ENCODE measurements at regions not wholly inside any gene's neighbourhood (a gene's known extent, or its start where the extent isn't known, plus 50 kb on each side); places are given as distances from the start of the nearest gene placed in this dataset.

DNA sequence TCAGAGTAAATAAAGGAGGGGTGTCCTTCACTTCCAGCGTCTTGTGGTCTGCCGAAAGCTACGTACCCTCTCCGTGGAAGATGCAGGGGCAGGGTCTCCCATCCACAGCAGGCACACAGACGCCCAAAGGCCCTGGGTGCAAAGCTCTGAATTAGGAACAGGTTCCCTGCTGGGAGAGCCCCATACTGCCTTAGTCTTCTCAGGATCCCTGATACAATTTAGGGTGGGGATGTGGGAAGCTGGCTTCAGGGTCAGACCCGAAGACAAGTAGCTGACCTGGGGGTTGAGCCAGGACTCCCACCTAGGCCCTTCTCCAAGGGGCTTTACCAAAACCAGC, 74.1 kb downstream of the TTLL2 start:
- TF ChIP-seq, protein P1, sequence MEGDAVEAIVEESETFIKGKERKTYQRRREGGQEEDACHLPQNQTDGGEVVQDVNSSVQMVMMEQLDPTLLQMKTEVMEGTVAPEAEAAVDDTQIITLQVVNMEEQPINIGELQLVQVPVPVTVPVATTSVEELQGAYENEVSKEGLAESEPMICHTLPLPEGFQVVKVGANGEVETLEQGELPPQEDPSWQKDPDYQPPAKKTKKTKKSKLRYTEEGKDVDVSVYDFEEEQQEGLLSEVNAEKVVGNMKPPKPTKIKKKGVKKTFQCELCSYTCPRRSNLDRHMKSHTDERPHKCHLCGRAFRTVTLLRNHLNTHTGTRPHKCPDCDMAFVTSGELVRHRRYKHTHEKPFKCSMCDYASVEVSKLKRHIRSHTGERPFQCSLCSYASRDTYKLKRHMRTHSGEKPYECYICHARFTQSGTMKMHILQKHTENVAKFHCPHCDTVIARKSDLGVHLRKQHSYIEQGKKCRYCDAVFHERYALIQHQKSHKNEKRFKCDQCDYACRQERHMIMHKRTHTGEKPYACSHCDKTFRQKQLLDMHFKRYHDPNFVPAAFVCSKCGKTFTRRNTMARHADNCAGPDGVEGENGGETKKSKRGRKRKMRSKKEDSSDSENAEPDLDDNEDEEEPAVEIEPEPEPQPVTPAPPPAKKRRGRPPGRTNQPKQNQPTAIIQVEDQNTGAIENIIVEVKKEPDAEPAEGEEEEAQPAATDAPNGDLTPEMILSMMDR (IDR thresholded peaks at IDR 0.05), result no peak
- TF ChIP-seq POLR2AphosphoS5 (IDR thresholded peaks at IDR 0.05) (no peak), POLR2A (IDR thresholded peaks at IDR 0.05) (no peak), EP300 (IDR thresholded peaks at IDR 0.05; ENCODE audit: low read depth) (no peak)
